OCI-LY1 (cell line): ENCODE measurements at regions not wholly inside any gene's neighbourhood (a gene's known extent, or its start where the extent isn't known, plus 50 kb on each side); places are given as distances from the start of the nearest gene placed in this dataset.

Experiments
- H2AFZ ChIP-seq: fragments of 200-600 bp; sonication (generic), shearing (Covaris generic); 2 replicates; pipeline ENCODE4 v1.6.0; 2014; ENCODE audit warnings: antibody characterized with exemption, mild to moderate bottlenecking, low read length
- H3F3A ChIP-seq: fragments of 200-600 bp; sonication (generic), shearing (Covaris generic); 2 replicates; pipeline ENCODE4 v1.6.0; 2014; ENCODE audit warnings: mild to moderate bottlenecking, antibody characterized with exemption, low read length, moderate library complexity; ENCODE audit not compliant: insufficient read depth
- H3K27ac ChIP-seq: fragments of 200-600 bp; sonication (generic); 2 replicates; pipeline ENCODE4 v1.5.1; 2014; ENCODE audit warnings: low read length, mixed run types, mild to moderate bottlenecking, low read depth; ENCODE audit not compliant: poor library complexity, severe bottlenecking
- H3K27me3 ChIP-seq: fragments of 200-600 bp; sonication (generic); 2 replicates; pipeline ENCODE4 v1.6.0; 2014; ENCODE audit warnings: antibody characterized with exemption, mild to moderate bottlenecking, low read length, moderate library complexity; ENCODE audit not compliant: insufficient read depth
- H3K36me3 ChIP-seq: fragments of 200-600 bp; sonication (generic); 2 replicates; pipeline ENCODE4 v1.6.1; 2014; ENCODE audit warnings: mild to moderate bottlenecking, antibody characterized with exemption, low read length, moderate library complexity, mixed read lengths; ENCODE audit not compliant: insufficient read depth
- H3K4me1 ChIP-seq: fragments of 200-600 bp; sonication (generic); 2 replicates; pipeline ENCODE4 v1.5.1; 2014; ENCODE audit warnings: mild to moderate bottlenecking, low read length, moderate library complexity; ENCODE audit not compliant: insufficient read depth, severe bottlenecking
- H3K4me2 ChIP-seq: fragments of 200-600 bp; sonication (generic), shearing (Covaris generic); 2 replicates; pipeline ENCODE4 v1.6.1; 2014; ENCODE audit warnings: low read length
- H3K4me3 ChIP-seq: fragments of 200-600 bp; sonication (generic); 2 replicates; pipeline ENCODE4 v1.5.1; 2014; ENCODE audit warnings: low read length, low read depth, mild to moderate bottlenecking, mixed read lengths; ENCODE audit not compliant: poor library complexity, severe bottlenecking
- H3K79me2 ChIP-seq: fragments of 200-600 bp; shearing (Covaris generic); 2 replicates; pipeline ENCODE4 v1.6.1; 2016; ENCODE audit warnings: mixed run types, low read length, mixed read lengths; ENCODE audit not compliant: insufficient read depth
- H3K9ac ChIP-seq: fragments of 200-600 bp; sonication (generic), shearing (Covaris generic); 2 replicates; pipeline ENCODE4 v1.6.1; 2014; ENCODE audit warnings: mild to moderate bottlenecking, low read length, mixed read lengths
- H3K9me2 ChIP-seq: fragments of 200-600 bp; sonication (generic), shearing (Covaris generic); 2 replicates; pipeline ENCODE4 v1.6.1; 2014; ENCODE audit warnings: low read depth, mild to moderate bottlenecking, low read length, mixed read lengths
- H3K9me3 ChIP-seq: fragments of 200-600 bp; shearing (Covaris generic); 2 replicates; pipeline ENCODE4 v1.6.1; 2014; ENCODE audit warnings: low read length, mixed read lengths
- H4K20me1 ChIP-seq: fragments of 200-600 bp; sonication (generic), shearing (Covaris generic); 2 replicates; pipeline ENCODE4 v1.6.0; 2016; ENCODE audit warnings: mild to moderate bottlenecking, low read length; ENCODE audit not compliant: insufficient read depth
- EZH2 ChIP-seq: fragments of 200-600 bp; sonication (generic), shearing (Covaris generic); IDR thresholded peaks from 2 replicates; pipeline ENCODE4 v1.8.0; 2017; ENCODE audit warnings: borderline replicate concordance, mixed run types, mild to moderate bottlenecking, antibody characterized with exemption, low read length, moderate library complexity, mixed read lengths
- TF ChIP-seq, protein P1 (sequence below): fragments of 200-600 bp; sonication (generic), shearing (Covaris generic); IDR thresholded peaks from 2 replicates; pipeline ENCODE4 v1.5.1; 2017; ENCODE audit warnings: mild to moderate bottlenecking, antibody characterized with exemption, low read length, moderate library complexity, mixed read lengths

DNA sequence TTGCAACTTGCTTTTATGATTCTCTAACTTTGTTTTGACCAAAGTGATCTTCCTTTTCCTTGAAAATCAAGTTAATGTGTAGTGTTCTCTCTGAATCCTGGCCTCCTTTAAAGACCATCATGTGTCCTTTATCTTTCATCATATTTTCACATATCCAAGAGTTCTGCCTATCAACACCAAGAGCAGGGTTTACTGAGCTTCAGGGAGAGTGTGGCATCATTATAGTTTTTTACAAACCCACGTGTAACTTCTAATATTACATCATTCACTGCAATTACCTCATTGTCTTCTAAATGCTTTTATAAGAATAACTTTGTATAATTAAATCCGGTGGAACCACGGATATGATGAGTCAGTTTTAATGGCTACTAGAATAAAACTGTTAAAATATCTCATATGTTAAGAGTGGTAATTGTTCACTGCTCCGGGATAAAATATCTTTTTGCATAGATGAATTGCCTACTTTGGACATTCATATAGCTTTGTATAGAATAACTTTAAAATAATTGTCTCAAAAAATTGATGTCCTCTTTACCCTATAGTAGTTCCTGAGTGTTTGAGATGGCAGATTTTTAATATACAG is 248.8 kb upstream of the GRM7 start:
- no peaks in the 10 kb centered on the region for H3K9me2 ChIP-seq

DNA sequence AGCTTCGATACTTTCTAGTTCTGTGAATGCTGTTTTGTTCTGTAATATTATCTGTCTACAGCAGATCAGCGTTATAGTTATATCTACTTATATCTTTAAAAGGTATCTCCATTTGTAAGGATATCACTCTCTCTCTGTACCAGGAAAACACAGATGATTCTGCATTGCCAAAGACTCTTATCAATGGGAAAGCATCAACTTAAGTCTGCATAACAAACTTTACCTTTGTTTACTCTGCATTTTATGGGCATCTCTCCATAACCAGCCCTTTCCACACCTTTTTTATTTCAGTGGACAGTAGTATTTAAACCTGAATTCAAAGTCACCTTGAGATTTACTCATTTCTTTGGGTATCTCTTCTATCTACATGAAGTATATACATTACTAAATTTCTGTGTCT is 238.7 kb upstream of the GRM7 start:
- Histone ChIP-seq H3K4me1 (no peaks in the 10 kb centered on the region), H3K4me3 (no peak overlapping the region), H3K9ac (no peak overlapping the region), H3K79me2 (no peaks in the 10 kb centered on the region), H4K20me1 (no peaks in the 10 kb centered on the region), H3K4me2 (no peak overlapping the region), H3K27ac (no peak overlapping the region), H3F3A (no peaks in the 10 kb centered on the region), H3K9me3 (no peaks in the 10 kb centered on the region), H3K27me3 (no peaks in the 10 kb centered on the region), H3K36me3 (no peaks in the 10 kb centered on the region), H2AFZ (no peak overlapping the region), H3K9me2 (no peaks in the 10 kb centered on the region)
- TF ChIP-seq EZH2: no peak
- TF ChIP-seq, protein P1, sequence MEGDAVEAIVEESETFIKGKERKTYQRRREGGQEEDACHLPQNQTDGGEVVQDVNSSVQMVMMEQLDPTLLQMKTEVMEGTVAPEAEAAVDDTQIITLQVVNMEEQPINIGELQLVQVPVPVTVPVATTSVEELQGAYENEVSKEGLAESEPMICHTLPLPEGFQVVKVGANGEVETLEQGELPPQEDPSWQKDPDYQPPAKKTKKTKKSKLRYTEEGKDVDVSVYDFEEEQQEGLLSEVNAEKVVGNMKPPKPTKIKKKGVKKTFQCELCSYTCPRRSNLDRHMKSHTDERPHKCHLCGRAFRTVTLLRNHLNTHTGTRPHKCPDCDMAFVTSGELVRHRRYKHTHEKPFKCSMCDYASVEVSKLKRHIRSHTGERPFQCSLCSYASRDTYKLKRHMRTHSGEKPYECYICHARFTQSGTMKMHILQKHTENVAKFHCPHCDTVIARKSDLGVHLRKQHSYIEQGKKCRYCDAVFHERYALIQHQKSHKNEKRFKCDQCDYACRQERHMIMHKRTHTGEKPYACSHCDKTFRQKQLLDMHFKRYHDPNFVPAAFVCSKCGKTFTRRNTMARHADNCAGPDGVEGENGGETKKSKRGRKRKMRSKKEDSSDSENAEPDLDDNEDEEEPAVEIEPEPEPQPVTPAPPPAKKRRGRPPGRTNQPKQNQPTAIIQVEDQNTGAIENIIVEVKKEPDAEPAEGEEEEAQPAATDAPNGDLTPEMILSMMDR: no peak

More for the DNA sequence above, 248.8 kb upstream of the GRM7 start:
- Histone ChIP-seq H3K4me3 (no peak overlapping the region), H3K9ac (no peak overlapping the region), H3K27ac (no peak overlapping the region), H3K9me3 (no peaks in the 10 kb centered on the region), H3K27me3 (no peaks in the 10 kb centered on the region), H3F3A (no peaks in the 10 kb centered on the region), H4K20me1 (no peaks in the 10 kb centered on the region), H3K36me3 (no peaks in the 10 kb centered on the region), H2AFZ (no peak overlapping the region), H3K4me1 (no peaks in the 10 kb centered on the region), H3K4me2 (no peak overlapping the region), H3K79me2 (no peaks in the 10 kb centered on the region)
- TF ChIP-seq, protein P1: no peak
- no peak for TF ChIP-seq EZH2

DNA sequence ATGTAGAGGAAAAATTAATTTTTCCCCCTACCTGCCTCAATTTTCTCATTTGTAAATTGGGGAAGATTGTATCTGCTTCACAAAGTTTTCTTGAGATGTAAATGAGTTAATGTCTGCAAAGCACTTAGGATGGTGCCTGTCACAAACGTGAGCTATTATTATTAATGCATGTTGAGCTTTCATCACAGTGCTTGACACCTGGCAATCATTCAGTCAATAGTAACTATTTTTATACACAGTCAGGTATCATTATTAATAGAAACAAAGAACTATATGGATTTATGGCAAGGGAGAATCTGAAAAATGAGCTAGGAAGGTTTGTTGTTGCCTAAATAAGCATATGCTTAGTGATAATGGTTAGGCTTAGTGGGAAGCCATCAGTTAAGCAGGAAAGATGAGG is 238.2 kb upstream of the GRM7 start:
- Histone ChIP-seq H3K4me1 (no peaks in the 10 kb centered on the region), H3K27me3 (no peaks in the 10 kb centered on the region), H4K20me1 (no peaks in the 10 kb centered on the region), H2AFZ (no peak overlapping the region), H3K9ac (no peak overlapping the region), H3F3A (no peaks in the 10 kb centered on the region), H3K9me3 (no peaks in the 10 kb centered on the region), H3K4me2 (no peak overlapping the region), H3K4me3 (no peak overlapping the region), H3K36me3 (no peaks in the 10 kb centered on the region), H3K9me2 (no peaks in the 10 kb centered on the region), H3K27ac (no peak overlapping the region), H3K79me2 (no peaks in the 10 kb centered on the region)
- TF ChIP-seq, protein P1: no peak
- TF ChIP-seq EZH2: no peak
